AML-193 (cell line): ENCODE measurements at regions not wholly inside any gene's neighbourhood (a gene's known extent, or its start where the extent isn't known, plus 50 kb on each side); places are given as distances from the start of the nearest gene placed in this dataset.
"Not testable (repeated sequence)": the region's sequence is repeated elsewhere in the genome, so short reads cannot be mapped to it uniquely, and the experiment has no call there.

ENCODE experiments used
- DNase-seq, 2 experiments: peaks; one replicate each; lab custom pipeline; 2025; lab: John Stamatoyannopoulos, UW

DNA sequence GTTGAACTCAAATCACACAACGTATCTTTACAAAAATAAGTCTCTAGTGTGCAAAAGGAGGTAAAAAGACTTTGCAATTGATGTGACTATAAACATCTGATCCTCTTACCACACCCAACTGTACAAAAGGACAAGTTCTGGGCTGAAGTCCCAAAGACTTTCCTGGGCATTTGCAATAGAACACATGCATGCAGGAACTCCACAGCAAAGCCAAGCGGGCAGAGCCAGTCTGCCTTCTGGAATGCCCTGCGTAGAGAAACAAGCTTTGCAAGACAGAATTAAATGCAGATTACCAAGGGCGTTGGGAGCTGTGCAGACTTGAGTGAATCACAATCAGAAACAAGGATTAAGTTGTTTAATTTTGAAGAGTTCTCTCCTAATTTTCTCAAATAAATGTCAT is 208.4 kb upstream of the ZNF521 start:
- DNase-seq, result no peak

DNA sequence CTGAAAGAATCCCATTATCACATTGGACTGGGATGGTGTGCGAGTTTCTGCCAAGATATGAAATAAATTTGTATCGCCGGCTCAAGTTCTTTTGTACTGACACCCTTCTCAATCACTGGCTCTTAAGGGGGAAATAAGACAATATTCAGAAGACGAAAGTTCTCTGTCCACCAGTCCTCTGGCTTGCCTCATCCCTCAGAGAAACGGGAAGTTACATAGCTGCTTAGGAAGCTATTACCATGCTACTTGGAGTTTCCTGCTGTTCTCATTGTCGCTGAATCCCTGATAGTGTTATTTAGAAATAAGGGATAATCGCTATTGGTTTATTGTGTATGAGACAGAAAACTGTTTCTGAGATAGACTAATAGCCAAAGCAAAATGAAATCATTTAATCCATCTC is 205.0 kb upstream of the ZNF521 start:
- no peak for DNase-seq

DNA sequence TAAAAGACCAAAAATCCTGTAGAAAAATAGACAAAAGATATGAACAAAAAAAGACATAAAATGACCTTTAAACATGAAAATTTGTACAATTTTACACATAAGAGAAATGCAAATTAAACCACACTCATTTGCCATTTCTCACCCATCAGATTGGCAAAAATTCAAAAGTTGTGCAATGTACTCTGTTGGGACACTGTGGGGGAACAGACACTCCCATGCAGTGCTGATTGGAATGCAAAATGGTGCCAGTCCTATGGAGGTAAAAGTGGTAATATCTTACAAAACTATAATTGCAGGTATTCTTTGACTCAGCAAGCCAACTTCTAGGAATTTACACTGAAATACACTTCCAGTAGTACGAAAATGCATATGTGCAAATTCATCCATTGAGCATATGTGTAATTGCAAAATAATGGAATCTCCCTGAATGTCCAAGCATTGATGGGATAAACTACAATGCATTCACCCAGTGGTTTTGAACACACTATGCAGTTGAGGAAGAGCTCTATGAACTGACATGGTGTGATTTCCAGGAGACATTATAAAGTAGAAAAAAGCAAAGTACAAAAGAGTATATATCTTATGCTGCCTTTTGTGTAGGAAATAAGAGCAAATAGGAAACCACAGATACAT is 201.8 kb upstream of the ZNF521 start:
- no peak for DNase-seq

DNA sequence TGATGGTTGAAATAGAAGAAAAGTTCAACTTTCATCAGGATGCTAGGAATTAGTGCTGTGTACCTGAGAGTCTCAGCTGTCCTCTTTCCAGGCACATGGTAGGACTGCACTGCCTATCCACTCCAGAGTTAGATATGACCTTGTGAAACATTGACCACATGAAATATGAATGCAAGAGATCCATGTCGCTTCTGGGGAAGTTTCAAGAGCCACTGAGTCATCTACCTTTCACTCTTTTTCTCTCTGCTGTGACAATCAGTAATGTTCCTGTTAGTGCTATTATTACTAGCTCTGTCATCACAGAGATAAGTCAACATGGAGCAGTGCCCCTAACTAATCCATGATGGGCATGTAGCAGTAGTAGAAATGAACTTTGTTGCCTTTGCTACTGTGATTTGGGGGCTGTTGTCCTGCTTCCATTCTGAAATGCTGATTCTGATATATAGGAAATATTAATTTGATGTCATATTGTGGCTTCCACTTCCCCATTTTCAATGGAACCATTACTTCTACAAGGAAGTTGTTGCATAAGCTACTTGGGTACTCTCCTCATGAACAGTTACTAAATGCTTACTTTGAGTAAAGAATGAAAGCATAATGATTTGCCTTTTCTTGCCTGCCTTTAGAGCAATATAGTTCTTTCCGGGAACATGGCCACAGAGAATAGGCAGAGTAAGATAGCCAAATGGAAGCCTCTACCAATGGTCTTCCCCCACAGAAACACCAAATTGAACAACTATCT is 192.8 kb upstream of the ZNF521 start:
- DNase-seq, result peak; percentile 1 to 41

DNA sequence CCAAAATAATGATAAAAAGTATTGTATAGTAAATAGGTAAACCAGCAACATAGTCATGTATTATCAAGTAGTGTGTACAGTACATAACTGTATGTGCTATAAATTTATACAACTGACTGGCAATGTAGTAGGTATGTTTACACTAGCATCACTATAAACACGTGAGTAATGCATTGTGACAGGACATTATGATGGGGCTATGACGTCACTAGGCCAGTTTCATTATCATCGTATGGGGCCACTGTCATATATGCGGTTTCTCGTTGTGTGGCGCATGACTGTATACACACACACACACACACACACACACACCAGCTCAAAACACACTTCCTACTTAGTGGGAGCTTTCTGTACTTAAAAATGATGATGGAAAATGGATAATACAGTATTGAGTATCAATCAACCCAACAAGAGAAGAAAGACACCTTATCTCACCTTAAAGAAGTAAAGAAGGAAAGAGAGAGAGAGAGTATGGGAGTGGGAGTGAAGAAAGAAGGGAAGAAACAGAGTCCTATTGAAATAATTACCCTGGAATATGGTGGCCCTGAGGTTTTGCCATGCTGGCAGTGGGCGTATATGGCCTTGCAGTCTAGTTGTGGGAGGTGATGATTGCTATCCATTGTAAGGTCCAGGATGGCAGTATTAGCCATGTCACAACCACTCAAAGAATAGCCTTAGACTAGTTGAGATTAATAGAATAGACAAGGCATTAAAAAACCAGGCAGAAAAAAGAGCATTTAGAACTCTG is 186.4 kb upstream of the ZNF521 start:
- DNase-seq, result no peak

DNA sequence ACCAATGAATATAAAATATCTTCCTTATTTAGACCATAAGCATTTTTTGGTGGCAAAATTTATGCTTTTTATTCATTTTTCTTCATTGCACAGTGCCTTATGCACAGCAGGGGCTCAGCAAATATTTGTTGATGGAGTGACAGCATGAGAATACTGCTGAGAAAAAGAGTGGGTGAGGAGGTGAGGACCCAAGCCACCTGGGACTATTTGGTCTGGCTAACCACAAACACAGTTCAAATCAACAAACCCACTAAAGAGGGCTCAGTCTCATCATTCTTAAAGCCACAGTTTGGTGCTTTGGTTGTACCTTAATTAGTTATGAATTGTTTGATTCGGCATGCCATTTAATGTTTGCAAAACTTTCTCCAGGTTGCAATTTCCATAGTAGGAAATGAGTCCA is 183.5 kb upstream of the ZNF521 start:
- DNase-seq, result no peak

DNA sequence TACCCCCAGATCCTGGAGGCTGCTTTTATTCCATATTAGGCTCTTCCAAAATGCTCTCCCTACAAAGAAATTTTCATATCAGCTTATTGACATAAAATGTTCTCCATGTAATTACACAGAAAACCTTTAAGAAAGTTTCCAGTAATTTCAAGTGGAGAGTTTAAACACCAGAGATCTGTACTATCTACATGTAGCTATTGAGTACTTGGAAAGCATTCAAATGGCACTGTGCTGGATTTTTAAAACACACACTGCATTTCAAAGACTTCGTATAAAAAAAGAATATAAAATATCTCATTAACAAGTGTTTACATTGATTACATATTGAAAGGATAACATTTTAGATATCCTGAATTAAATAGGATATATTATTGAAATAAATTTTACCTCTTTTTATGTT is 182.4 kb upstream of the ZNF521 start:
- DNase-seq, result no peak

DNA sequence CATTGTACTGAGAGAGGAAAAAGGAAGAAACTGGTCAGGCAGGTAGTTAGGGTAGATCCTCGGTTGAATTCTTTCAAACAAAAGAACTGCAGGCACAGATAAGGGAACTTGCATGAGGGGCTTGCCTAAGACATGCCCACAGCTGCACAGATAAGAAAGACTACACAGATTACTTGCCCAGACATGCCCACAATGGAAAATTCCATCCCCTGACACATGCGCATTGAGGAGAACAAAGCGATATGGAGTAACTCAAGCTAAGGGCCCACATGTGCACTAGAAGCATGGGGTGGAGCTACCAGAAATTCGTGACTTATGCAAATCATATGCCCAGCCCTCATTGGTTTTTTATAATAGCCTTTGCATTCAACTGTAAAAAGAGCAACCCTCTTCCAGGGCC is 181.3 kb upstream of the ZNF521 start:
- no peak for DNase-seq

DNA sequence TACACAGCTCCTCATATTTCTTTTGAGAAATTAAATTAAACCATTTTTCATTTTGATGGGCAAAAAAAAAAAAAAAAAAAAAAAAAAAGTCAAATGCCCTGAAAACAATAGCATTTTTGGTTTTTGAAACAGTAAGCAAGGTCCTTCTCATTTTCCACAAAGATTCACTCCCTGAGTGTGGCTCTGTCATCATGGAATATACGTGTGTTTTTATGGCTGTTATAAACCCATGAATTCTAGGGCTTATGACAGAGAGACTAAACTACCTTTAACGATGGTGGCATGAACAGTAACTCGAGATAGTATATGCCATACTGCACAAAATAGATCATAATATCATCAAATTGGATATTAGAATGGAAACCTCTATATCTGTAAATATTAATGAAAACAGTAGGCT is 179.2 kb upstream of the ZNF521 start:
- DNase-seq, result no peak

DNA sequence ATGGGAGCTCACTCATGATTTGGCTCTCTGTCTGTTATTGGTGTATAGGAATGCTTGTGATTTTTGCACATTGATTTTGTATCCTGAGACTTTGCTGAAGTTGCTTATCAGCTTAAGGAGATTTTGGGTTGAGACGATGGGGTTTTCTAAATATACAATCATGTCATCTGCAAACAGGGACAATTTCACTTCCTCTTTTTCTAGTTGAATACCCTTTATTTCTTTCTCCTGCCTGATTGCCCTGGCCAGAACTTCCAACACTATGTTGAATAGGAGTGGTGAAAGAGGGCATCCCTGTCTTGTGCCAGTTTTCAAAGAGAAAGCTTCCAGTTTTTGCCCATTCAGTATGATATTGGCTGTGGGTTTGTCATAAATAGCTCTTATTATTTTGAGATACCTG is 173.8 kb upstream of the ZNF521 start:
- DNase-seq, result not testable (repeated sequence)

DNA sequence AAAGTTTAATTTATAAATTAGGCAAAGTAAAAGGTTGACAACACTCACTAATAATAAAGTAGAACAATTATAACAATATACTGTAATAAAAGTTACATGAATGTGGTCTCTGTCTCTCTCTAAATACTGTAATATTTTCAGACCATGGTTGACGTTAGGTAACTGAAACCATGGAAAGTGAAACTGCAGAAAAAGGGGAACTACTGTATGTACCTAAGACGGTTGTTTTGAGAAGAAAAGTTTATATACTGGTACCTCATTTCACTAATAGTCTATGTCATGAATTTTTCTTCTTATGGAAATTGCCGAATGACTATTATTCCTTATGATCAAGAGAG is 166.7 kb upstream of the ZNF521 start:
- DNase-seq, result peak in 1 of 2 experiments; percentile 1

DNA sequence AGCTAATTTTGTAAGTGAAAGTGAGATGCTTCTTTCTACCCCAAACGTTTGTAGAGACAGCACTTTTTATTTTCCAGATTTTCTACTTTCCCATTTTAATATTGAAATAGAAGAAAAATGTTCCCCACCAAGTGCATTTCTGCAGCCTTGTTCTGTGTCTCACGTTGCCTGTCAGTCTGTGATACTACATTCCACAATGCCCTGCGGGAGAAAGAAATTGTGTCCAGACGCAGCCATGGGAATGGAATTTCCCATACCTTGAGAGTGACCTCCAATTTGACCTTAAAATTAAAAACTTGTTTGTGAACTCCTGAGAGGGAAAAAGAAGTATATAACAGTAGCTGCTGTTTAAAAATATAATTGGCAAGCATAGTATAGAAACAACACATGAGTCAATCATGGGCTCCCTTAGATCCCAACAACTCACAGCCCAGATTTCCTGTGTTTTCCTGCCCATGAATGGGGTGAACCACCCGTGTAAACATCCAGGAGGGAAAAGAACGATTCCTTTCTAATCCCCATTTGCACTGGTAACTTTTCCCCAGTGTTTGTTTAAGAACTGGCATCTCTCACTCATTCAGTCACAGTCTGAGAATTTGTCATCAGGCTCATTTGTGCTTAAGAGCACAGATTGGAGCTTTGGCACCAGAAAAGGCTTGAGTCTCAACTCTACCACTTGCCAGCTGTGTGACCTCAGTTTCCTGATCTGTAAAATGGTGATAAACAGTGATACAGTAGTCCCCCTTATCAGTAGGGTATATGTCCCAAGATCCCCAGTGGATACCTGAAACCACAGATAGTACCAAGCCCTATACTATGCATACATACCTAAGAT is 166.1 kb upstream of the ZNF521 start:
- DNase-seq, result no peak

DNA sequence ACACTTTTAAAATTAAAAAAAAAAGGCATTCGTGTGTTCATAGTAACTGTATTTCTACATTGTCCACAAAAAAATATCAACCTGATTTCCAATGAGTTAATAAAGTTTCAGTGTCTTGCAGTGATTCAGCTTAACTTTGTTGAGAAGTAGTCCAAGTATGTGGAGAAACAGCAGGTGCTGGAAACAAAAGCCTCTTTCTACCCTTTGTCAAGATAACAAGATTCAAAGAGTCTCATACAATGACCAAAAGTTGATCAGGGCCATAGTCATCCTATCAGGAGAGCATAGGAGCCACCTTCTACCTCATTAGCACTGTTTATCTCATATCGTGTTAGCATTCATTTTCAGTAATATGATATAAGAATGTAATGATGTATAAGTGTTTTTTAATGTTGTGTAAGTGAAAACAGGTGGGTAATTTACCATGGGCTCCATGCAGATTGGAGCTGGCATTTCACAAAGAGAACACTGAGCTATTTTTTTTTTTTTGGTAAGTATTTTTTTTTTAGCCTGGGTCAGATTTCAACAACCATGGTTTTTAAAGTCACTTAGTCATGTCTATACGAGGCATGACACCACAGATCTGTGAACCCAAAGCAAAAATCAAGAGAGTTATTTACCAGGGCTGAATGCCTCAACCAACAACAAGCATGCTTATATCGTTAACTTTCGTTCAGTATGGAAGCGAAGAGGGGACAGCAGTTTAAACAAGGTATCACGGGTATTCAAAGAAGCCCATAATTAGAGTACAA is 165.0 kb upstream of the ZNF521 start:
- DNase-seq, result no peak

DNA sequence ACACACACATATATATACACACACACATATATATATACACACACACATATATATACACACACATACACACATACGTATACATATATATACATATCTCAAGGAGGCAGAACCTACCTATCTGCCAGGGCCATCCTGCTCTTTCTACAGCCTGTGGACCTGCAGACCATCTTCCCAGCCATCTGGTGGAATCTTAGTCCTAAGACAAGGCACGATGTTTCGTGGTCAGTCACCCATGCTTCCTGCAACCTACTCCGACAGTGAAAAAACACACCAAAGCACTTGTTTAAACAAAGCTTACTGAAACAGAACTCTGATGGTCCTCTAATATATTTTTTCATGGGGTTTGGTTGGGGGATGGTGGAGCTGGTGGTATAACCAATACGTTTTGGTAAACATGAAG is 164.2 kb upstream of the ZNF521 start:
- DNase-seq, result no peak

DNA sequence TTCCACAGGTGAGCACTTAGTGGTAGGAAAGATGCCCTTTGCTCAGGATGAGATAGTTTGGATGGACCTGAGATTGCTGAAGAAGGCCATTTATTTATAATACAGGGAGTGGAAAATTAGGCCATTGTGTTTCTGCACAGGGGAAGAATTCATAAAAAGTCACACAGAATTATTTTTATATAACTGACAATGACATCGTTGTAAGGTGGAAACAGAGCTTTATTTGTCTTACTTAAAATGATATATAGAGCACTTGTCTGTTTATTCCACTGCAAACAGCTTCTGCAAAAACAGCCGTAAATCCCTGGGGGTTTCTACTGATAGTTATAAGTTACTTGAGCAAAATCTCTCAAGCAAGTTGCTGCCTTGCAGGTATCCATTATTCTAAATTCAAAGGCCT is 158.1 kb upstream of the ZNF521 start:
- no peak for DNase-seq

DNA sequence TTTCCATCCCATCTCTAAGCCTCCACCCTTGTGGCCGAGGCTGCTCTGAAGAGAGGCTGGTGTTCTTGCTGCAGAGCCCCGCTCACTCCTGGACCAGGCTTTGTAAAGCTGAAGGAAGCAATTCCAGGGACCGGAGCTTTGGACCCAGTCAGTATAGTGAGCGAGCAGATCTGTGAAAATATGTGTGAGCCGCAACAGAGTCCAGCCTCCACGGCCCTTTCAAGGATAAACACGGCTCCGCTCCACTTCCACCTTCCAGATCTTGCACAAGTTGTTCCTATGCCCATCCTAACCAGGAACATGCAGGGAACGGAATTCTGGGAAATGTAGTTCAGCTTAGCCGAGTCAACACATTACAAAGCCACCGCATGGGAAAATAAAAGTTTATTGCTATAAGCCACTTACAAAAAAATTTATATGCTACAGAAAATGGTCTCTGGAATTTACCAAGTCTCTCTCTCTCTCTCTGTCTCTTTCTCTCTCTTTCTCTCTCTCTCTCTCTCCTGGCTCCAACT is 151.7 kb upstream of the ZNF521 start:
- DNase-seq, result no peak

DNA sequence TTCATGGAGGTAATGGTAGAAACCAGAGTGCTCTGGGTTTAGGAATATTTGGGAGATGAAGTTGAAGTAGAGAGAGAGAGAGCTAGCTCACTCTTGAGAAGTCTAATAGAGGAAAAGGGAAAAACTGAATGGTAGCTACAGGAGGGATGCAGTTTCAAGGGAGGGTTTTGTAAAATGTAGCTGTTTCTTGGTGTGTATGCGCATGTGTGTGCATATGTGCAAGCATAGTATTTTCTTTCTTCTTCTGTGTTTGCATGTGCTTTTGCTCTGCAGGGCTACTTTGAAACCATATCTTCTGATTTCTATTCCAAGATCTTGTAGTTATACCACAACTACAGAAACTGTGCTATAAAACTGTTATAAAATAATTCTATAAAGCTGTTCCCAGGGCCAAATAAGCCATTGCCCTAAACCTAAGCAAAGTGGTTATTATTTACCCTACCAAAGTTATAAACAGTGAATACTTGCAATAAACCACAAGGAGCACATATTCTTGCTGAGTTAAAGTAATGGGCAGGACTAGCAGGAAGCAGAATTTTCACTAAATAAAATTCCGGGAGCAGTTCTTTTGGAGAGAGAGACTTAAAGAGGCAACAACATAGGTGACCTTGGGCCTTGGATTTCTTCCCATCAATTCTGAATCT is 145.3 kb upstream of the ZNF521 start:
- DNase-seq, result no peak

DNA sequence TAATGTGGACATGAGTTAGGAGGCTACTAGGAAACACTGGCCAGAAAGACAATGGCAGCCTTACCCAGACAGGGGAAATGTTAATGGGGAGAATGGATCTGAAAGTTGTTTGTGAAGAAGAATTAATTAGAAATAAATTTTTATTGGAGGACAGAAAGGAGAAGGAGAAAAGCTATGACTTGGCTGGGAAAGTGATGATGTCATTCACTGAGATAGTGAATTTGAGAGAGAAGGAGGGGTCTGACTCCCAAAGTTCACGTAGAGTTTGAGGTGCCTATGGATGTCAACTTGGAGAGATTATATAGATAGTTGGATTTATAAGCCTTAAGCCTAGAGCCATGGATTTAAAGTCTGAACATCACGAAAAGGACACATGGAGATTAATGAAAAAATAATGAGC is 144.6 kb upstream of the ZNF521 start:
- no peak for DNase-seq

DNA sequence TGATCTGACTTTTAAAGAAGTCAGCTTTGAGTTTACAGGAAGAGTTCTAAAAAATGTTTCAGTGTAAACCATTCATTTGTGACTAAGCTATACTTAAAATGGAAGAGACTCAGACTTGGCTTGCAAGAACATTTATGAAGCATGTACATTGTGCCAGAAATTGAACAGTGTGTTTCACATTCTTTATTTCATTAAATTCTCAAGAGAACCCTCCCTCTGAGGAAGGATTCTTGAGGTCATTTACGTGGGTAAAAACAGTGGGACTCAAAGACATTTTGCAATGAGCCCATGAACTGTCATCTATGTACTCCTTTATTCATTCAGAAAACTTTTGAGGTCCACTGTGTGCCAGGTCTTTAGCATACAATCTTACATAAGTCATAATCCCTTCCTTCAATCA is 143.6 kb upstream of the ZNF521 start:
- no peak for DNase-seq

DNA sequence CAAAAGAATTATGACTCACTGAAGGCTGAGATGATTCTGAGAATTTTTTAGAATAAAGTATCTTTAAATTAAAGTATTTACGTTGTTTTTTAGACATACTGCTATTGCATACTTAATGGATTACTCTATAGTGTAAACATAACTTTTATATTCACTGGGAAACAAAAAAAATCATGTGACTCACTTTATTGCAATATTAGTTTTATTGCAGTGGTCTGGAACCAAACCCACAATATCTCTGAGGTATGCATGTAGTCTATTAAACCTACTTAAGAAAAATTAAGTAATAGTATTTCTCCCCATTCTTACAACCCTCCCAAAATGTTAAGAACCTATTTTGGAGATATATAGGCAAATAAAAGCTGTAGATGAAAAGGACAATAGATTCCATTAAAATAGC is 142.9 kb upstream of the ZNF521 start:
- DNase-seq, result no peak

DNA sequence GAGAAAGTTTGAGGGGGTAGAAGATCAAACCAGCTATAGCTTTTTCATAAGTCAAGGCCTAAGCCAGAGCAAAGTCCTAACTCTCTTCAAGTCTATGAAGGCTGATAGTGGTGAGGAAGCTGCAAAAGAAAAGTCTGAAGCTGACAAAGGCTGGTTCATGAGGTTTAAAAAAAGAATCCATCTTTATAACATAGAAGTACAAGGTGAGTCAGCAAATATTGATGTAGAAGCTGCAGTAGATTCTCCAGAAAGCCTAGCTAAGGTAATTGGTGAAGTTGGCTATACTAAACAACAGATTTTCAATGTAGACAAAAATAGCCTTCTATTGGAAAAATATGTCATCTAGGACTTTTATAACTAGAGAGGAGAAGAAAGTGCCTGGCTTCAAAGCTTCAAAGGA is 141.4 kb upstream of the ZNF521 start:
- no peak for DNase-seq
